ENCODE measurements at regions not wholly inside any gene's neighbourhood (a gene's known extent, or its start where the extent isn't known, plus 50 kb on each side); places are given as distances from the start of the nearest gene placed in this dataset.

- Histone ChIP-seq H3K79me2 (ENCODE audit: low read length) (no peaks in the 10 kb centered on the region), H3K9me3 (ENCODE audit: low read length) (no peaks in the 10 kb centered on the region), H3K9ac (ENCODE audit: low read length) (no peak overlapping the region), H3K27ac (ENCODE audit: low read length) (no peak overlapping the region), H2AFZ (ENCODE audit: low read length) (no peak overlapping the region), H3K4me3 (ENCODE audit: low read length) (no peak overlapping the region), H4K20me1 (ENCODE audit: low read length) (no peaks in the 10 kb centered on the region), H3K36me3 (ENCODE audit: low read depth, low read length) (no peaks in the 10 kb centered on the region), H3K4me1 (ENCODE audit: insufficient read depth, low read length) (no peaks in the 10 kb centered on the region), H3K9me2 (replicated peaks; ENCODE audit: low read length) (no peaks in the 10 kb centered on the region), H3F3A (ENCODE audit: low read length, unreplicated experiment) (no peaks in the 10 kb centered on the region), H3K4me2 (ENCODE audit: low read length) (no peak overlapping the region), H3K27me3 (ENCODE audit: low read length) (0 out of 2 replicates have a peak, but pooled peaks cover 5% of the 10 kb centered on the region)
- intact Hi-C loops (cut with micrococcal nuclease), result no loop called here
- ChIA-PET CTCF (no interaction called here), POLR2A (ENCODE audit: unreplicated experiment) (no interaction called here)
- DNase-seq (no peak), ATAC-seq (no peak)
- no TSS peak for BruUV-seq (replicated peaks)
- no peak for TF ChIP-seq EZH2 (IDR thresholded peaks at IDR 0.05; ENCODE audit: low read length, unreplicated experiment)
- TF ChIP-seq EZH2phosphoT487 (IDR thresholded peaks at IDR 0.05; ENCODE audit: borderline replicate concordance, low read length), result no peak
- TF ChIP-seq, protein P1, sequence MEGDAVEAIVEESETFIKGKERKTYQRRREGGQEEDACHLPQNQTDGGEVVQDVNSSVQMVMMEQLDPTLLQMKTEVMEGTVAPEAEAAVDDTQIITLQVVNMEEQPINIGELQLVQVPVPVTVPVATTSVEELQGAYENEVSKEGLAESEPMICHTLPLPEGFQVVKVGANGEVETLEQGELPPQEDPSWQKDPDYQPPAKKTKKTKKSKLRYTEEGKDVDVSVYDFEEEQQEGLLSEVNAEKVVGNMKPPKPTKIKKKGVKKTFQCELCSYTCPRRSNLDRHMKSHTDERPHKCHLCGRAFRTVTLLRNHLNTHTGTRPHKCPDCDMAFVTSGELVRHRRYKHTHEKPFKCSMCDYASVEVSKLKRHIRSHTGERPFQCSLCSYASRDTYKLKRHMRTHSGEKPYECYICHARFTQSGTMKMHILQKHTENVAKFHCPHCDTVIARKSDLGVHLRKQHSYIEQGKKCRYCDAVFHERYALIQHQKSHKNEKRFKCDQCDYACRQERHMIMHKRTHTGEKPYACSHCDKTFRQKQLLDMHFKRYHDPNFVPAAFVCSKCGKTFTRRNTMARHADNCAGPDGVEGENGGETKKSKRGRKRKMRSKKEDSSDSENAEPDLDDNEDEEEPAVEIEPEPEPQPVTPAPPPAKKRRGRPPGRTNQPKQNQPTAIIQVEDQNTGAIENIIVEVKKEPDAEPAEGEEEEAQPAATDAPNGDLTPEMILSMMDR (conservative IDR thresholded peaks at IDR 0.05; ENCODE audit: low read depth, low read length), result no peak
These were observed 831.5 kb downstream of the TBC1D22A start for GRCh38 chr22:47593911-47594311.

DNA sequence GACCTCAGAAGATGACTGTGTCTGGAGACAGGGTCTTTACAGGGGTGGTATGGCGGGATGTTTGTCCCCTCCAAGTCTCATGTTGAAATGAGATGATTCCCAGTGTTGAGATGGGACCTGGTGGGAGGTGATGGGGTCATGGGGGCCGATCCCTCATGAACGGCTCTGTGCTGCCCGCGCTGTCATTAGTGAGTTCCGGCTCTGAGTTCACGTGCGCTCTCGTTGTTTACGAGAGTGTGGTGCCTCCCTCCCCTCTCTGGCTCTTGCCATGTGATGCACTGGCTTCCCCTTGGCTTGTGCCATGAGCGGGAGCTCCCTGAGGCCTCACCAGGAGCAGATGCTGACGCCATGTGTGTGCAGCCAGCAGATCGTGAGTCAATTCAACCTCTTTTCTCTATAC lies 830.8 kb downstream of the TBC1D22A start:
- ATAC-seq (no peak), DNase-seq (no peak)
- ChIA-PET CTCF (no interaction called here), POLR2A (ENCODE audit: unreplicated experiment) (no interaction called here)
- Histone ChIP-seq H3K4me3 (ENCODE audit: low read length) (no peak overlapping the region), H3K9me2 (replicated peaks; ENCODE audit: low read length) (no peaks in the 10 kb centered on the region), H3K79me2 (ENCODE audit: low read length) (no peaks in the 10 kb centered on the region), H3K36me3 (ENCODE audit: low read depth, low read length) (no peaks in the 10 kb centered on the region), H3K27ac (ENCODE audit: low read length) (no peak overlapping the region), H3K4me1 (ENCODE audit: insufficient read depth, low read length) (no peaks in the 10 kb centered on the region), H3K9me3 (ENCODE audit: low read length) (no peaks in the 10 kb centered on the region), H3F3A (ENCODE audit: low read length, unreplicated experiment) (no peaks in the 10 kb centered on the region), H4K20me1 (ENCODE audit: low read length) (no peaks in the 10 kb centered on the region), H3K27me3 (ENCODE audit: low read length) (0 out of 2 replicates have a peak, but pooled peaks cover 5% of the 10 kb centered on the region), H2AFZ (ENCODE audit: low read length) (no peak overlapping the region), H3K9ac (ENCODE audit: low read length) (no peak overlapping the region), H3K4me2 (ENCODE audit: low read length) (no peak overlapping the region)
- TF ChIP-seq EZH2 (IDR thresholded peaks at IDR 0.05; ENCODE audit: low read length, unreplicated experiment) (no peak), EZH2phosphoT487 (IDR thresholded peaks at IDR 0.05; ENCODE audit: borderline replicate concordance, low read length) (no peak)
- TF ChIP-seq, protein P1 (conservative IDR thresholded peaks at IDR 0.05; ENCODE audit: low read depth, low read length), result no peak
- intact Hi-C loops (cut with micrococcal nuclease), result no loop called here
- no TSS peak for BruUV-seq (replicated peaks)

GRCh38 chr22:47592791-47593190 lies 830.3 kb downstream of the TBC1D22A start:
- Histone ChIP-seq H3K9me2 (replicated peaks; ENCODE audit: low read length) (no peaks in the 10 kb centered on the region), H3K27ac (ENCODE audit: low read length) (no peak overlapping the region), H3K9ac (ENCODE audit: low read length) (no peak overlapping the region), H3K79me2 (ENCODE audit: low read length) (no peaks in the 10 kb centered on the region), H3K9me3 (ENCODE audit: low read length) (no peaks in the 10 kb centered on the region), H3K4me2 (ENCODE audit: low read length) (no peak overlapping the region), H4K20me1 (ENCODE audit: low read length) (no peaks in the 10 kb centered on the region), H2AFZ (ENCODE audit: low read length) (no peak overlapping the region), H3K36me3 (ENCODE audit: low read depth, low read length) (no peaks in the 10 kb centered on the region), H3K4me1 (ENCODE audit: insufficient read depth, low read length) (no peaks in the 10 kb centered on the region), H3K27me3 (ENCODE audit: low read length) (0 out of 2 replicates have a peak, but pooled peaks cover 5% of the 10 kb centered on the region), H3K4me3 (ENCODE audit: low read length) (no peak overlapping the region), H3F3A (ENCODE audit: low read length, unreplicated experiment) (no peaks in the 10 kb centered on the region)
- BruUV-seq (replicated peaks), result no TSS peak
- TF ChIP-seq EZH2 (IDR thresholded peaks at IDR 0.05; ENCODE audit: low read length, unreplicated experiment), result no peak
- no peak for TF ChIP-seq EZH2phosphoT487 (IDR thresholded peaks at IDR 0.05; ENCODE audit: borderline replicate concordance, low read length)
- TF ChIP-seq, protein P1 (conservative IDR thresholded peaks at IDR 0.05; ENCODE audit: low read depth, low read length), result no peak
- no peak for ATAC-seq
- DNase-seq, result no peak
- intact Hi-C loops (cut with micrococcal nuclease), result no loop called here
- ChIA-PET CTCF (no interaction called here), POLR2A (ENCODE audit: unreplicated experiment) (no interaction called here)

All from PC-3 (cell line).